ENCODE measurements at regions not wholly inside any gene's neighbourhood (a gene's known extent, or its start where the extent isn't known, plus 50 kb on each side); places are given as distances from the start of the nearest gene placed in this dataset.

DNA sequence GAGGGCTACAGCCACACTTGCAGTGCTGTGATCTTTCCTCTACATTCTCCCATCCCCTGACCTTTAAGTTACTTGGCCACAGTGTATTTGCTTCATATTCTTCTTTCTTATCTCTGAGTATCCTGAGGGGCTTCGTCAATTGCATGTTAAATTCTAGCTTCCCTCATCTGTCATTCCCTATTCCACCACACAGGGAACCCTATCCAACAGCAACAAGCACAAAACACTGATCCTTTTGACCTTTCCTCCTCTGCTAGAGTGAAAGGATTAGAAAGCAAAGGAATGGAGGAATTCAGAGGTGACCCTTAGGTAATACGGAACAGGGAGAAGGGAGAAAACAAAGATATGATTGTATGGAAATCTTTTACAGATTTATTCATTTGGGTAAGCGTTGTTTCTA, 1061.7 kb upstream of the TENM4 start:
- no peak for DNase-seq (ENCODE audit: low read depth in 2 of 2, low spot score in 1 of 2)

DNA sequence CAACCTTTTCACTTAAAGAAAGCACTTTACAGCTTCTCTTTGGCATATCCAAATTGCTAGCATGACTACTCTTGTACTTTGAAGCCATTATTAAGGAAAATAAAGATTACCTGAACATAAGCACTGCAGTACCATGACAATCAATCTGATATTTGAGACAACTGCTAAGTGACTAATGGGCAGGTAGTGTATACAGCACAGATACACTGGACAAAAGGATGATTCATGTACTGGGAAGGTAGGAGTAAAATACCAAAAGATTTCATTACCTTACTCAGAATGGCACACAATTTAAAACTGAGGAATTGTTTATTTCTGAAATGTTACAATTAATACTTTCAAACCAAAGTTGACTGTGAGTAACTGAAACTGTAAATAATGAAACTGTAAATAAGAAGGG, 1054.3 kb upstream of the TENM4 start:
- no peak for DNase-seq (ENCODE audit: low read depth in 2 of 2, low spot score in 1 of 2)

DNA sequence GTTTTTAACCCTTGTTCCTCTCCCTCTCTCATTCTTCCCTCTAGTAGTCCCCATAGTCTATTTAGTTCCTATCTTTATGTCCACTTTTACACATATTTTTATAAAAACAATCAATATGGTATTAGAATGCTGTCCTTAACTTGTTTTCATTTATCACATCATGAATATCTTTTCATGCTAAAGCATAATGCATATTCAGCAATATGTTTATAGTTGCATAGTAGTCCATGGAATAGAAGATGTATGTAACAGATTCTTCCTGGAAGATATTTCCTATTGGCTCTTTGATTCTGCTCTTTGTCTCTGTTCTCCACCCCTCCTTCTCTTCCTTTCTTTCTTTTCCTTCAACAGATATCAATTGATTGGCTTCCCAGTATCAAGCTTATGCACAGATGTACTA, 1047.1 kb upstream of the TENM4 start:
- DNase-seq (ENCODE audit: low read depth in 2 of 2, low spot score in 1 of 2): no peak

DNA sequence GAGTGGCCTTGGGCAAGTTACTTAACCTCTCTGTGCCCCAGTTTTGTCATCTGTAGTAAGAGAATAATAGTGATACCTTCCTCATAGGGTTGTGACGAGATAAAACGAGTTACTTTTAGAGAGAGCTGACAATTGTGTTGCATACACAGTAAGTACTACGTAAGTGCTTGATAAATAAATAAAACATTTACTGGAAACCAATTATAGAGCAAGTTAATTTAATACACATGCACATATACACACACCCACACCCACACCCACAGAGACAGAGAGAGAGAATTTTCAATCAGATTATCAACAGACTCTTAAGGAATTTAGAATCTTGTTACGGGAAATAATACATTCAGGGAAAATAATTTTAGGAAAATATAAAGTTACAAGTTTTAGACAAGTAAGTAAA, 1045.8 kb upstream of the TENM4 start:
- no peak for DNase-seq (ENCODE audit: low read depth in 2 of 2, low spot score in 1 of 2)

DNA sequence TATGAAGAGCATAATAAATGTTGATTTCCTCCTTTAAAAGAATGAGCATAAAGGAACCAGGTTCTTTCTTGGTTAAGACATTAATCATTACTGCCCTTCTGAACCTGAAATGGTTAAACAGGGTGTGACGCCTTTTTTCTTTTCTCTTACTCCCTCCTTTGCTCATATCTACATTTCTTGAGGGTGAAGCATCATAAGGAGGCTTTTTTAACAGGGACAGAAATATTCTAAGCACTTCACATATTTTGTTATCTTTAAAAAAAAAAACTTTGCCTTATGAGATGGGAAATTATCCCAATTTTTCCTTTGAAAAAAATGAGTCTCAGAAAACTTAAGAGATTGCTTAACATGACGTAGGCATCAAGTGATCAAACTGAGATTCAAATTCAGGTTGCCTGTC, 1036.3 kb upstream of the TENM4 start:
- DNase-seq (ENCODE audit: low read depth in 2 of 2, low spot score in 1 of 2): no peak

DNA sequence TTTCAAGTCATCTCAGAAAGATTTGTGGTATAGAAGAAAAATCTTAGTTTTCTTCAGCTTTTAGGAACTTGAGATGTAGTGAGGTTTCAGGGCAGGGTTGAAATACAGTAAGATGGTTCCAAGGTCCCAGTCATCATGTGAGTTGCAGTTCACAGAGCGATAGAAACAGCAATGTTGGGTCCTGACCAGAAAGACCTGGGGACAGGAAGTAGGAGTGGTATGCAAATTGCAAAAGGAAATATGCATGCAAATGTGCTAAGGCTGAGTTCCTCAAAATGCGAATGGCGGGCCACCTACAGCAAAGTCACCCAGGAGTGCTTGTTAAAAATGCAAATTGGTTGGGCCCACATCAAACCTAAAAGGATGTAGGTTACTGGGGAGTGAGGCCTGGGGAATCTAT, 1032.7 kb upstream of the TENM4 start:
- no peak for DNase-seq (ENCODE audit: low read depth in 2 of 2, low spot score in 1 of 2)

DNA sequence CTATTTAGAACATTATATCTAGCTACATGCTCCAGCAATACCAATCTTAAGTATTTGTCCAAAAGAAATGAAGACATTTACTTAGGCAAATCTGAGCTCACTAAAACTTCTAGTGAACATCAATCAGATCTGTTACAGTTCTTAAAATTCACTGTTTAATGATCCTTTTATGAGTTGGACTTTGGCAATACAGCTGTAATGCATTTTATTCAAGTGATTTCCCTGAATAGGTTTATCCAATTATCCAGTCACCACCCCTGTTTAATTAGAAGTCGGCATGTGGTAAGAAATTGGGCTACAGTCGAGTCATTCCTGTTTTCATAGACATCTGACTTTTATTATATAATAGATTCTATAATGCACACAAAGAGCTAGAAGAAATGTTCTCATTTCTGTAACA, 1029.0 kb upstream of the TENM4 start:
- DNase-seq (ENCODE audit: low read depth in 2 of 2, low spot score in 1 of 2): no peak

DNA sequence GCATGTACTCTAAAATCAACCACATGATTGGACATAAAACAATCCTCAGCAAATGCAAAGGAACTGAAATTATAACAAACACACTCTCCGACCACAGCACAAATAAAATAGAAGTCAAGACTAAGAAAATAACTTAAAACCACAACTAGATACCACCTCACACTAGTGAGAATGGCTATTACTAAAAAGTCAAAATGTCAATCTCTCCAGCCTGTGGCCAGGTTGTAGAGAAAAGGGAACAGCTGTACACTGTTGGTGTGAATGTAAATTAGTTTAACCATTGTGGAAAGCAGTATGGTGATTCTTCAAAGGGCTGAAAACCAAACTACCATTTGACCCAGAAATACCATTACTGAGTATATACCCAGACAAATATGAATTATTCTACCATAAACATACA, 1025.7 kb upstream of the TENM4 start:
- no peak for DNase-seq (ENCODE audit: low read depth in 2 of 2, low spot score in 1 of 2)

DNA sequence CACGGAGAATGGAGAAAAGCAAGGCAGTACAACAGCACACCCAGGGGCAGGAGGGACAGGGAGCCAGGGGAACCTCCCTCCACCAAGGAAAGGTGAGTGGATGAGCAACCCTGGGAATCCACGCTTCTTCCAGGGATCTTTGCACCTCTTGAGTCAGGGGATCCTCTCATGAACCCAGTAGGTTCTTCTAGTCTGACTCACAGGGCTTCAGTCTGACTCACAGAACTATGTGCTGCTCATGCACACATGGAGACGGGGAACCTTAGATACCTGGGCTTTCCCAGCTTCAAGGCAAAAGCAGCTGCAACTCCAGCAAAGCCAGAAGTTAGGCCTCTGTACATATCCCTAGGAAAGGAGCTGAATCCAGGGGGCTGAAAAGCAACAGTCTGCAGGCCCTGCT, 1021.4 kb upstream of the TENM4 start:
- DNase-seq (ENCODE audit: low read depth in 2 of 2, low spot score in 1 of 2): no peak

DNA sequence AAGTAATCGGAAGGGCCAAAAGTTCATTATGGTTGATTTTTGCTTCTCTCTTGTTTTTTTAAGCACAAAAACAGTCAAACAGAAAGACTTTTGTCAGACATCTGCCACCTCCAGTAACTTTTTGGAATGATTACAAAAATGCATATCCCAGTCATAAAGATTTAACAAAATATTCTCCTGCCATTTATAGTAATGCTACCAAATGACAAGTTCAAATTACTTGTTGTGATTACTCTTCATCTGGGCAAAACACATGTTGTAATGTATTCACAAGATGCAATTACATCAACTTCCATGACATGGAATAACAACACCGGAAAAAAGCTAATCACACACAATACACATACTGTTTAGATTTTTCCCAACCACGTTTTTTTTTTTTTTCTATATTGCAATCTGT, 1017.5 kb upstream of the TENM4 start:
- no peak for DNase-seq (ENCODE audit: low read depth in 2 of 2, low spot score in 1 of 2)

DNA sequence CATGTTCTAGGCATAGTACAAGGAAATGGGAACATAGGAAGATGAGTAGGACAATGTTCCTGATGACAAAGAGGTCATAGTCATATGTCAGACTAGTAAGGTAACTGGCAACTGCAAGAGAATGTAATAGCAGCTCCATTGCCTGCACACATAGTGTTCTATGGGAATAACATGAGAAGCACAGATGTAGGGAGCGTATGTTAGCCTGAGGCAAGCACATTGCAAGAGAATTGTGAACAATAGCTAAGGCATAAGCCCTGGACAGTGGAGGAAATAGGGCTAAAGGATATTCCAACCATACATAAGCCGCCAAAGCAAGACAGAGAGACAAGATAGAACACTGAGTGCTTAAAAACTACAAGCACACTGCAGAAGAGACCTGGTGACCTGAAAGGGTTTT, 1017.0 kb upstream of the TENM4 start:
- DNase-seq (ENCODE audit: low read depth in 2 of 2, low spot score in 1 of 2): no peak

DNA sequence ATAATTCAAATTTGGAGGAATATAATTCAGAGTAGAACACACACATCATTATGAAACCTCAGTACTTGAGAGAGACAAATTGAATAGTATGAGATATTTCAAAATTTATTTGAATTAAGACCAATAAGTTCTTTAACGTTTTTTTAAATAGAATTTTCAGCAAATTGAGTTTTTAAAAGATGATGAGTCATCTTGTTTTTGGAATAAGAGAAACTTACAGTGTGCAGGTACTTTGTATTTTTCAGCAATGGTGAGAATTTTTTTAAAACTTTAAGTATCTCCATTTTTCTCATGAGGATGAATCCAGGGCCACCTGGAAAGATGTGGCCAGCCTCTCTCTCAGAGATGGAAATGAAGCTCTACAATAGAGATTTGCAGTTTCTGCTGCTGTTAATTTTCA, 1015.0 kb upstream of the TENM4 start:
- DNase-seq (ENCODE audit: low read depth in 2 of 2, low spot score in 1 of 2): no peak

DNA sequence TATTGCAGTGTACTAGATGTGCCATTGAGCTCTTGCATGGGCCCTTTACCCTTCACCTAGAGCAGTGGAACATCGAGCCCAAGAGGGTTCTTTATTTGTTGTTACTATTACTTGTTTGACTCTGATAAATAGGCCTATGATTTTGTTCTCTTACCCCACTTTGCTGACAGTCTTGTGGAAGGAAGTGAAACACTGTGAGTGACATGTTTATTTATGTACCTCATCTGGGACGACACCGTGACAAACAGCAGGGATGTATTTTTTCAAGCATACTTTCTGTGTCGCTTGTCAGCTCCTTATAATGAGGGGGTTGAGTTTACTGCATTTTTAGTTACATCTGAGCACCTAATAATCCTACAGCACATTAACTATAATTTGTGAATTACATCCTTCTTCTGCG, 1010.3 kb upstream of the TENM4 start:
- no peak for DNase-seq (ENCODE audit: low read depth in 2 of 2, low spot score in 1 of 2)

DNA sequence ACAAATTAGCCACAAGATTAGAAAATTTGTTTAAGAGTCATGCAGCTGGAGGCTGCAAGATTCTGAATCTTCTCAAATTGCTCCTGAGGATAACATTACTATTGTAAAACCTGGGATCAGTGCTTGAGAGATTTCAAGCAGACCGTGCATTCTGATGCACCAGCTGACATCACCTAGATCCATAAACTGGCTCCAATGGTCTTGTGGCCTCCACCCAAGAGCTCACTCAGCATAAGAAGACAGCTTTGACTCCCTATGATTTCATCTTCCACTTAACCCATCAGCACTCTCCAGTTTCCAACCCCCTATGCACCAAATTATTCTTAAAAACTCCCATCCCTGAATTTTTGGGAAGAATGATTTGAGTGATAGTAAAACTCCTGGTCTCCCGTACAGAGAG, 1007.9 kb upstream of the TENM4 start:
- DNase-seq (ENCODE audit: low read depth in 2 of 2, low spot score in 1 of 2): no peak

DNA sequence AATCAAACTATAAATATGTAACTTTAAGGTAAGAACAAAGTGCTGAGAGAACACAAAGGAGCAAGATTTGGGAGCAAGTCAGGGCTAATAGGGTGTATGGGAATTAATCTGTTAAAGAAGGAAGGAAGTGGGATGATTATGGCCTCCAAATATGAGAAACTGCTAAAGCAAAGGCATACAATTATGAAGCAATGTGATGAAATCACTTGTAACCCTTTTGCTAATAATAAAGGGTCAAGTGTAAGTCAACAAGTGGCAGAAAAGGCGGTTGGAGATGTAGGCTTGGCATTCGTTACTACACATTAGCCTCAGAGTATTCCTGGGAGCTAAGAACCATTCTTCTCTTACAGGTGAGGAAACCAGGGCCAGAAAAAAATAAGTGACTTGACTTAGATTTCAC, 1002.3 kb upstream of the TENM4 start:
- no peak for DNase-seq (ENCODE audit: low read depth in 2 of 2, low spot score in 1 of 2)

DNA sequence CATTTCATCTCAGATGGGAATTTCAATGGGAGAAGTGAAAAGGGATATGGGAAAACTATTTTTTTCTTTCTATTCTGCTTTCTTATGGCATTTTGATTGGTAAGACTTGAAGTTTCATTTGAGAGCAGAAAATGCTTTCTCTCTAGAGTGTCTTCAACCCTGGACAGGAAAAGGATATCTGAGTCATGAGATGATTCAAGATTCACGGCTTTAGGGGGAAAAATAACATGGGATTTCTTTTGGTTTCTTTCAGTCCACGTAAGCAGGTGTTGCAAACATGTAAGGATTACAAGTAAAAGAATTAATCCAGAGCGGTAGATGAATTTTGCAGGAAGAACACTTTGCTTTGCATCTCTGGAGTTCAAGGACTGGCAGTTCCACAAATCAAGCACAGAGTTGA, 1001.0 kb upstream of the TENM4 start:
- no peak for DNase-seq (ENCODE audit: low read depth in 2 of 2, low spot score in 1 of 2)

DNA sequence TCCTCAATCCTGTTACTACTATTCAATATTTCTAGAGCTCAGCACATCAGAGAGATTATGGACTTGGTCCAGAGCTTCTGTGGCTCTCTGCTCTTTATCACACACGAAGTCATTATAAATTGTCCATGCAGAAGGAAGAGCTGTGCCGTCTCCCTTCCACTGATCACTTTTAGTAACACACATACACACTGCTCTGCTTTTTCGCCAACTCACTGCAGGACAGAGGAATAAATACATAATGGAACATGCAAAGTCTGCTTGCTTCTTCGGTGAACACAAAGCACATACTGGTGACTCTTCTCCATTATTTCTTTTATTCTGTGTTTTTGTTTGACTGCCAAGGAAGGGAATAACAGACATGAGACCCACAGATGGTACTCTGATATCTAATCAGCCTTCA, 1000.0 kb upstream of the TENM4 start:
- DNase-seq (ENCODE audit: low read depth in 2 of 2, low spot score in 1 of 2): no peak

DNA sequence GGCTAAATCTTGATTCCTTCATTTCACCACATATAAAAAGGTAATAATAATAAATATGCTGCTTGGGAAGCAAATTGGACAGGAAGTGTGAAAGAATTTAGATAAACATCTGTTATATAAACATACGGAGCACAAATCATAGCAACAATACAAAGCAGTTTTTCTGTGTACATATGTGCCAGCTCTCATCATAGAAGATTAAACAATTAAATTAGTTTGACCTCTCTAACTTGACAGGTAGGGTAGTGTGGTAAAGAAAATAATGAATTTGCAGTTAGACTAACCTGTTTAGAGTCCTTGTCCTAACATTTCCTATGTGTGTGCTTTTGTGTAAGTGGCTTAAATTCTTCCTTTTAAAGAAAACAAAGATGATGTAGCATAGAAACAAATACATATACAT, 995.7 kb upstream of the TENM4 start:
- no peak for DNase-seq (ENCODE audit: low read depth in 2 of 2, low spot score in 1 of 2)

DNA sequence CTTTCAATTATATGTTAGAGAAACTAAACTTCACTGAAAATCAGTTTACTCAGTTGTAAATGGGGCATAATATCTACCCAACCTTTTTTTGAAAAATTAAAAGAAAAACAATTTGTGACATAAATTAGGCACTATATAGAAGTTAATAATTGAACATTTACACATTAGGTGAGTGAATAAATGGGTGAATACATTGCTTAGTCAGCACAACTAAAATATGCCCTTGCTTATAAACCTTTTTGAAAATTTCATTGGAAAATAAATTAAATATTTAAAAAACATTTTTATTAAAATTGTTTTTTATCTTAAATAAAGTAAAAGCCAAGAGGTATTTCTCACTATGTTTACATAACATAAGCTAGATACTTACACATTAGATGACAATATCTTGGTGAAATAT, 994.5 kb upstream of the TENM4 start:
- DNase-seq (ENCODE audit: low read depth in 2 of 2, low spot score in 1 of 2): no peak

DNA sequence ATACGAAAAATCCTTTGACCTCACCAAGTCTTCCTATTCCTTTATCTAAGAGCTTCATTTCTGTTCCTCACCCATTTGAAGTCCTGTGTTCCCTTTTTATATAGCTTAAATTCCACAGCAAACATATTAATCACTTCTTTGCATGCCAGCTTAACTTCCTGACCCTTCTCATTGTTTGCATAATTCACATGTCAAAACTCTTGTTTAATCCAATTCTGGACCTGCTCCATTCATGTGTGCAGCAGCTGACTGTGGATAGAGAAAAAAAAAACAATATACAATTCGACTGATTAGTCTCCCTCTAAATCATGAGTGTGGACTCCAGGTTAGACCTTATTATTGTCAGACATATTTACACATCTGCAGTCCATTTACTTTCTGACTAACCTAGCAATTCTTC, 991.2 kb upstream of the TENM4 start:
- DNase-seq (ENCODE audit: low read depth in 2 of 2, low spot score in 1 of 2): no peak

DNA sequence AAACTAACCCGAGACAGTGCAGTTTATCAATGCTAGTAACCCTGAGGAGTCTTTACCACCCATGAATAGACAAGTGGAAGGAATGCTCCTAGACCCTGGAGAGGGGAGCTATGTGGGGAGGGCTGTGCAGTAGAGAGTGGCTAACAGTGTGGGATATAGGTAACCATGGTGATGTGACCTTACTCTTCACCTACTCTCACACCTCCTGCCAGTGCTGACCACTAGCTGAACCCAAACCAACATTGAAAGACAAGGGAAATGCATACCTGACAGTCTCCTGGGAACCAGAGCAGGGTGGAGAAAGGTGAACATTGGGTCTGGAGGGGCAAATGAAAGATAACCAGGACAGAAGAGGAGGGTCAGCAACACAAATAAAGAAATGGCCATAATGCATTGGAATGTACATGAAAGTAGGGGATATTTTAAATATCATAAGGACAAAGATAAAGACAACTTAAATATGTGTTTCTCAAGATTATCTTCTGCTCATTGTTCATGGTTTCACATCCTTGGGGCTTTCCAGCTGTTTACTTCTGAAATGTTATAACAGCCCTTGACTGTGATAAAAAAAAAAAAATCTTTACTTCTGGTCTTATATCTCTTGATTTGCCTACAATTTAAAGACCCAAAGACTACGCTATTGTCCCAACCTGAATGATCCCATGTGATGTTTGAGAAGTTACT, 983.3 kb upstream of the TENM4 start:
- no peak for DNase-seq (ENCODE audit: low read depth in 2 of 2, low spot score in 1 of 2)

DNA sequence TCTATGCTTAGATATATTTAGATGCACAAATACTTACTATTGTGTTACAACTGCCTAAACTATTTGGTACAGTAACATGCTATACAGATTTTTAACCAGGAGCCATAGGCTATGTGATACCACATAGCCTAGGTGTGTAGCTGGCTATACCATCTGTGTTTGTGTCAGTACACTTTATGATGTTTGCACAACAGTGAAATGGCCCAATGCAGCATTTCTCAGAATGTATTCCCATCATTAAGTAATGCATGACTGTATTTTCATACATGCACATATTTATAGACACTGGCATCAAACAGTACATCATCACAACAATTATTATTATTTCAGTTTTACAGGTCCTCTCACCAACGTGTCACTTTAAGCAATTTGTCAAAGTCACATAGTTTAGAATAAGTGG, 979.5 kb upstream of the TENM4 start:
- DNase-seq (ENCODE audit: low read depth in 2 of 2, low spot score in 1 of 2): no peak

DNA sequence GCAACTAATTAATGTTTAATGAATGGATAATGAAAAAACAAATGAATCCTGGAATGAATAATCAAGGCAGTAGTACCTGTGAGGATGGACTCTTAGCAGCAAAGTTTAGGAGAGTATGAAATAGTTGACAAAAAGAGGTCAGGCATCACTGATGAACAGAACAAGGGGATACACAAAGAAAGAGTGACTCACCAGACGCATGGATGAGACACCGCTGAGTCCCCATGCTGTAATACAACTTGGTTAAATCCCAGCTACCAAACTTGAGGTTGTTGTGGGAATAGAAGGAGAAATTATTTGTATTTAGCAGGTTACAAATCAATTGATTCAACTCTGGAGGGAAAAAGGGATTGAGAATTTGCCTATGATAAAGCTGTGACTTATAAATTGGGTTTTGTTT, 976.9 kb upstream of the TENM4 start:
- DNase-seq (ENCODE audit: low read depth in 2 of 2, low spot score in 1 of 2): no peak

DNA sequence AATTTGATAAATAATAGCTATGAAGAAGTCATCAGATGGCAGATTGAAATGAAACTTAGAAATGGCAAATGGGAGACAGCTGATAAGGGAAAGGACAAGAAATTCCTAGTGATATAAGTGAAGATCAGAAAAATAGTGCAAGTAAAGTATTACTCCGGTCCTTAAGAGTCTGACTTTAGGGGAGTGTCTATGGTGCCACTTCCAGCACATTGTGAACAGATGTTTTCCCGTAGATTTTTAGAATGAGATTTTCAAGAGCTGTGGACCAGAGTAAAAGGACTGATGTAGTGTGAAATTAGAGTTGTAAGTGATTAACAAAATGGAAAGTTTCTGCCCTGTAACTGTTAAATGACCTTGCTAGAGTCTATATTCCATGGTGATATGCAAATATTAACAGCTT, 974.8 kb upstream of the TENM4 start:
- DNase-seq (ENCODE audit: low read depth in 2 of 2, low spot score in 1 of 2): no peak

Measured in stimulated activated CD8-positive, alpha-beta memory T cell treated with anti-CD3 and anti-CD28 coated beads, Interleukin-4, amount 100 ng/mL, for 1 hour (primary cell).